A549 (cell line): ENCODE measurements at regions not wholly inside any gene's neighbourhood (a gene's known extent, or its start where the extent isn't known, plus 50 kb on each side); places are given as distances from the start of the nearest gene placed in this dataset.

Experiments used
- ATAC-seq, 2 experiments: fragments of 200-7000 bp in 1 of 2; fragments of >200 bp in 1 of 2; cut with Nextera tagmentation in 1 of 2; cut with Tn5 transposase in 1 of 2; 3 replicates each; pipeline versions ENCODE4 v1.8.0 to v1.9.1; 2018 to 2020; ENCODE audit warnings: mild to moderate bottlenecking in 1 of 2, moderate library complexity in 1 of 2
- CTCF ChIA-PET: fragments of 300-600 bp; sonication (Branson Sonifier 250); formaldehyde crosslinking; extraction: SDS; loops from one replicate; lab custom pipeline; 2021; ENCODE audit warnings: antibody characterized with exemption, inconsistent platforms; lab: Yijun Ruan, JAX
- POLR2A ChIA-PET: fragments of 350-600 bp; formaldehyde crosslinking; extraction: SDS; loops from one replicate; lab custom pipeline; 2021; ENCODE audit warnings: antibody characterized with exemption, inconsistent platforms; lab: Yijun Ruan, JAX
- DNase-seq, 2 experiments: peaks; one replicate each; pipeline versions ENCODE4 v3.0.0 to v3.0.0-alpha.2; 2011 to 2016; ENCODE audit warnings: low read depth in 1 of 2, low spot score in 1 of 2
- FAIRE-seq: peaks from 2 replicates; lab custom pipeline; 2011; peaks lifted over from hg19 to GRCh38; lab: Jason Lieb, UNC
- H3K27ac ChIP-seq, 2 experiments: fragments of >200 bp; sonication (Bioruptor Twin); formaldehyde crosslinking; 3 replicates each; pipeline ENCODE4 v1.5.1; 2016 to 2017
- H3K4me1 ChIP-seq: fragments of >200 bp; sonication (Bioruptor Twin); formaldehyde crosslinking; 3 replicates; pipeline ENCODE4 v1.6.1; 2016
- H3K4me2 ChIP-seq: fragments of >200 bp; sonication (Bioruptor Twin); formaldehyde crosslinking; 3 replicates; pipeline ENCODE4 v1.6.1; 2016
- H3K4me3 ChIP-seq: fragments of >200 bp; sonication (Bioruptor Twin); formaldehyde crosslinking; 3 replicates; pipeline ENCODE4 v1.5.1; 2016
- H3K9me3 ChIP-seq: fragments of >200 bp; sonication (Bioruptor Twin); formaldehyde crosslinking; 3 replicates; pipeline ENCODE4 v1.6.1; 2016
- BHLHE40 ChIP-seq: IDR thresholded peaks from 2 replicates; pipeline ENCODE4 v1.6.1; 2012; ENCODE audit warnings: low read depth, low read length, inconsistent platforms
- CBX8 ChIP-seq: fragments of 200-600 bp; sonication (generic); IDR thresholded peaks from 2 replicates; pipeline ENCODE4 v1.6.1; 2016
- EHF ChIP-seq: fragments of 250-450 bp; sonication (Bioruptor Pico); IDR thresholded peaks from 2 replicates; pipeline ENCODE4 v1.5.0; 2020; ENCODE audit warnings: mild to moderate bottlenecking
- ESRRA ChIP-seq: fragments of 150-350 bp; IDR thresholded peaks from 2 replicates; pipeline ENCODE4 v1.6.1; 2014; ENCODE audit warnings: mild to moderate bottlenecking, low read length, borderline replicate concordance
- FOSL2 ChIP-seq, 2 experiments: fragments of 450-650 bp in 1 of 2; fragments of >200 bp in 1 of 2; sonication (Bioruptor Twin) in 1 of 2; formaldehyde crosslinking; IDR thresholded peaks; 2 replicates each; pipeline versions ENCODE4 v1.5.0 to v1.6.1; 2016 to 2020; ENCODE audit warnings: mild to moderate bottlenecking in 1 of 2, moderate library complexity in 1 of 2
- FOXS1 ChIP-seq: fragments of 250-450 bp; sonication (Bioruptor Pico); IDR thresholded peaks from 2 replicates; pipeline ENCODE4 v1.5.0; 2020; ENCODE audit warnings: mild to moderate bottlenecking, moderate library complexity
- HOXA7 ChIP-seq: fragments of 250-450 bp; sonication (Bioruptor Pico); IDR thresholded peaks from 2 replicates; pipeline ENCODE4 v1.5.0; 2020; ENCODE audit warnings: mild to moderate bottlenecking, moderate library complexity
- JUN ChIP-seq, 2 experiments: fragments of >200 bp; sonication (Bioruptor Twin); formaldehyde crosslinking; IDR thresholded peaks; 2 replicates in 1 of 2; 3 replicates in 1 of 2; pipeline ENCODE4 v1.6.1; 2016 to 2017
- JUNB ChIP-seq: fragments of >200 bp; sonication (Bioruptor Twin); formaldehyde crosslinking; IDR thresholded peaks from 2 replicates; pipeline ENCODE4 v1.6.1; 2016
- MAFK ChIP-seq: fragments of 450-650 bp; IDR thresholded peaks from 2 replicates; pipeline ENCODE4 v1.6.1; 2014; ENCODE audit not compliant: partially characterized antibody
- MYC ChIP-seq: IDR thresholded peaks from 2 replicates; pipeline ENCODE4 v1.6.1; 2012; ENCODE audit warnings: mild to moderate bottlenecking, inconsistent platforms, low read length, improper control_type of control experiment, borderline replicate concordance
- NFE2L2 ChIP-seq: fragments of 150-350 bp; conservative IDR thresholded peaks from 2 replicates; pipeline ENCODE4 v1.6.1; 2014; ENCODE audit warnings: low read length
- POLR2A ChIP-seq: IDR thresholded peaks from 2 replicates; pipeline ENCODE4 v1.6.1; 2012; ENCODE audit warnings: mild to moderate bottlenecking, low read length
- POLR2AphosphoS2 ChIP-seq: conservative IDR thresholded peaks from 2 replicates; pipeline ENCODE4 v1.6.1; 2012; ENCODE audit warnings: low read length, improper control_type of control experiment, inconsistent platforms
- RAD21 ChIP-seq, 2 experiments: fragments of >200 bp in 1 of 2; sonication (Bioruptor Twin) in 1 of 2; formaldehyde crosslinking in 1 of 2; IDR thresholded peaks in 1 of 2; conservative IDR thresholded peaks in 1 of 2; 2 replicates in 1 of 2; 3 replicates in 1 of 2; pipeline ENCODE4 v1.6.1; 2012 to 2018; ENCODE audit warnings: inconsistent platforms in 1 of 2
- RARB ChIP-seq: fragments of 250-450 bp; sonication (Bioruptor Pico); IDR thresholded peaks from 2 replicates; pipeline ENCODE4 v1.8.0; 2021; ENCODE audit warnings: mild to moderate bottlenecking, moderate library complexity
- RCOR1 ChIP-seq: fragments of 150-350 bp; IDR thresholded peaks from 2 replicates; pipeline ENCODE4 v1.6.1; 2014; ENCODE audit warnings: antibody characterized with exemption, low read length, low read depth
- RFX5 ChIP-seq: fragments of 450-650 bp; IDR thresholded peaks from 2 replicates; pipeline ENCODE4 v1.7.1; 2014; ENCODE audit warnings: antibody characterized with exemption, mild to moderate bottlenecking, moderate library complexity
- RNF2 ChIP-seq: fragments of 200-600 bp; sonication (generic); IDR thresholded peaks from 2 replicates; pipeline ENCODE4 v1.6.1; 2016; ENCODE audit warnings: low read depth, mild to moderate bottlenecking, antibody characterized with exemption, moderate library complexity, borderline replicate concordance
- SMC3 ChIP-seq: fragments of >200 bp; sonication (Bioruptor Twin); formaldehyde crosslinking; IDR thresholded peaks from 3 replicates; pipeline ENCODE4 v1.6.1; 2018; ENCODE audit warnings: inconsistent platforms
- SREBF2 ChIP-seq: fragments of 450-650 bp; IDR thresholded peaks from 2 replicates; pipeline ENCODE4 v1.6.1; 2014; ENCODE audit warnings: mild to moderate bottlenecking, moderate library complexity
- TFCP2L1 ChIP-seq: fragments of 250-450 bp; sonication (Bioruptor Pico); IDR thresholded peaks from 2 replicates; pipeline ENCODE4 v1.5.0; 2021; ENCODE audit warnings: mild to moderate bottlenecking
- ZC3H11A ChIP-seq: fragments of 450-650 bp; IDR thresholded peaks from 2 replicates; pipeline ENCODE4 v1.6.1; 2014; ENCODE audit warnings: antibody characterized with exemption, mild to moderate bottlenecking
- ZFP36 ChIP-seq: fragments of 450-650 bp; IDR thresholded peaks from 2 replicates; pipeline ENCODE4 v1.6.1; 2014; ENCODE audit warnings: borderline replicate concordance; ENCODE audit not compliant: partially characterized antibody
- ZNF302 ChIP-seq: fragments of 250-450 bp; sonication (Bioruptor Pico); IDR thresholded peaks from 2 replicates; pipeline ENCODE4 v1.9.0; 2021; ENCODE audit warnings: inconsistent platforms, mild to moderate bottlenecking, moderate library complexity
- ZSCAN20 ChIP-seq: fragments of 250-450 bp; sonication (Bioruptor Pico); IDR thresholded peaks from 2 replicates; pipeline ENCODE4 v1.8.0; 2022; ENCODE audit warnings: mild to moderate bottlenecking, moderate library complexity
- WGBS: methylation state at CpG from one replicate; pipeline ENCODE4 v1.1.6; 2017; ENCODE audit errors: missing lambda C conversion rate; 5-methylcytosine and 5-hydroxymethylcytosine counted together
- TF ChIP-seq, protein P1 (sequence below): fragments of 200-600 bp; sonication (generic); IDR thresholded peaks from 2 replicates; pipeline ENCODE4 v1.6.1; 2016; ENCODE audit warnings: antibody characterized with exemption, mild to moderate bottlenecking, moderate library complexity
- TF ChIP-seq, protein P2 (sequence below): fragments of >200 bp; sonication (Bioruptor Twin); formaldehyde crosslinking; IDR thresholded peaks from 2 replicates; pipeline ENCODE4 v1.6.1; 2016
- TF ChIP-seq, protein P3 (sequence below): fragments of 450-650 bp; IDR thresholded peaks from 2 replicates; pipeline ENCODE4 v1.6.1; 2014; ENCODE audit warnings: antibody characterized with exemption
- TF ChIP-seq, protein P4 (sequence below): fragments of 150-350 bp; IDR thresholded peaks from 2 replicates; pipeline ENCODE4 v1.6.1; 2014; ENCODE audit warnings: low read depth, mild to moderate bottlenecking, low read length
- TF ChIP-seq, protein P5 (sequence below): IDR thresholded peaks from 2 replicates; pipeline ENCODE4 v1.6.1; 2012; ENCODE audit warnings: low read depth, borderline replicate concordance

DNA sequence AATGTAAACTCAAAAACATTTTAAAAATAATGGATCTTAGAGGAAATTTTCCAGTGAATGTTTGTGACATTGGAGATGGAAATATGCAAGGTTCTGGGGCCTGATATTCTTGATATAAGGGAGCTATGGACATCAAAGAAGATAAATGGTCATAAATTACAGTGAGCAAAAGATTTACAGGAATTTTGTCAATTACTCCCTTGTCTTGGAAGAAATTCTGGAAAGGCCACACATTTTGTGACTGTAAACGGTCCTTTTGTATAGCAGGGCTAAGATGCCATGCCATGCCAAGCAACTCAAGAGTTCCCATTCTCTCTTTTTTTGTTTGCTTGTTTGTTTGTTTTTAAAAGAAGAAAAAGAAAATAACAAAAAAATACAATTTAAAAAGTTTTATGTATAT, 1186.2 kb upstream of the CITED2 start:
- no peaks in the 10 kb centered on the region for H3K9me3 ChIP-seq
- ChIA-PET POLR2A (no interaction called here), CTCF (no interaction called here)
- WGBS, result 48% methylated on average over 1 of the region's 1 CpG
- FAIRE-seq (no peak), ATAC-seq (no peak)
- H3K4me3 ChIP-seq, result no peak overlapping the region
- H3K4me1 ChIP-seq, result no peaks in the 10 kb centered on the region
- no peak overlapping the region for H3K27ac ChIP-seq
- no peak overlapping the region for H3K4me2 ChIP-seq
- TF ChIP-seq ZFP36, result no peak
- no peak for TF ChIP-seq RCOR1
- no peak for TF ChIP-seq RFX5
- TF ChIP-seq TFCP2L1, result no peak
- TF ChIP-seq, protein P1, sequence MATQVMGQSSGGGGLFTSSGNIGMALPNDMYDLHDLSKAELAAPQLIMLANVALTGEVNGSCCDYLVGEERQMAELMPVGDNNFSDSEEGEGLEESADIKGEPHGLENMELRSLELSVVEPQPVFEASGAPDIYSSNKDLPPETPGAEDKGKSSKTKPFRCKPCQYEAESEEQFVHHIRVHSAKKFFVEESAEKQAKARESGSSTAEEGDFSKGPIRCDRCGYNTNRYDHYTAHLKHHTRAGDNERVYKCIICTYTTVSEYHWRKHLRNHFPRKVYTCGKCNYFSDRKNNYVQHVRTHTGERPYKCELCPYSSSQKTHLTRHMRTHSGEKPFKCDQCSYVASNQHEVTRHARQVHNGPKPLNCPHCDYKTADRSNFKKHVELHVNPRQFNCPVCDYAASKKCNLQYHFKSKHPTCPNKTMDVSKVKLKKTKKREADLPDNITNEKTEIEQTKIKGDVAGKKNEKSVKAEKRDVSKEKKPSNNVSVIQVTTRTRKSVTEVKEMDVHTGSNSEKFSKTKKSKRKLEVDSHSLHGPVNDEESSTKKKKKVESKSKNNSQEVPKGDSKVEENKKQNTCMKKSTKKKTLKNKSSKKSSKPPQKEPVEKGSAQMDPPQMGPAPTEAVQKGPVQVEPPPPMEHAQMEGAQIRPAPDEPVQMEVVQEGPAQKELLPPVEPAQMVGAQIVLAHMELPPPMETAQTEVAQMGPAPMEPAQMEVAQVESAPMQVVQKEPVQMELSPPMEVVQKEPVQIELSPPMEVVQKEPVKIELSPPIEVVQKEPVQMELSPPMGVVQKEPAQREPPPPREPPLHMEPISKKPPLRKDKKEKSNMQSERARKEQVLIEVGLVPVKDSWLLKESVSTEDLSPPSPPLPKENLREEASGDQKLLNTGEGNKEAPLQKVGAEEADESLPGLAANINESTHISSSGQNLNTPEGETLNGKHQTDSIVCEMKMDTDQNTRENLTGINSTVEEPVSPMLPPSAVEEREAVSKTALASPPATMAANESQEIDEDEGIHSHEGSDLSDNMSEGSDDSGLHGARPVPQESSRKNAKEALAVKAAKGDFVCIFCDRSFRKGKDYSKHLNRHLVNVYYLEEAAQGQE, result no peak
- no peak for TF ChIP-seq RARB (CRISPR knock-in tag)
- TF ChIP-seq CBX8, result no peak
- TF ChIP-seq HOXA7 (CRISPR knock-in tag), result no peak
- TF ChIP-seq FOXS1 (CRISPR knock-in tag), result no peak
- TF ChIP-seq RAD21 (conservative IDR thresholded peaks at IDR 0.05 in 1 of 2, IDR thresholded peaks at IDR 0.05 in 1 of 2), result no peak
- TF ChIP-seq, protein P2, sequence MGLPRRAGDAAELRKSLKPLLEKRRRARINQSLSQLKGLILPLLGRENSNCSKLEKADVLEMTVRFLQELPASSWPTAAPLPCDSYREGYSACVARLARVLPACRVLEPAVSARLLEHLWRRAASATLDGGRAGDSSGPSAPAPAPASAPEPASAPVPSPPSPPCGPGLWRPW, result no peak
- no peak for TF ChIP-seq ZSCAN20 (CRISPR knock-in tag)
- TF ChIP-seq JUNB, result no peak
- no peak for TF ChIP-seq RNF2
- no peak for TF ChIP-seq BHLHE40
- no peak for TF ChIP-seq POLR2A
- no peak for TF ChIP-seq FOSL2 (IDR thresholded peaks at IDR 0.05)
- no peak for TF ChIP-seq FOSL2 (CRISPR knock-in tag; IDR thresholded peaks at IDR 0.05)
- TF ChIP-seq, all 56 proteins: peak for 0
- DNase-seq, result no peak

DNA sequence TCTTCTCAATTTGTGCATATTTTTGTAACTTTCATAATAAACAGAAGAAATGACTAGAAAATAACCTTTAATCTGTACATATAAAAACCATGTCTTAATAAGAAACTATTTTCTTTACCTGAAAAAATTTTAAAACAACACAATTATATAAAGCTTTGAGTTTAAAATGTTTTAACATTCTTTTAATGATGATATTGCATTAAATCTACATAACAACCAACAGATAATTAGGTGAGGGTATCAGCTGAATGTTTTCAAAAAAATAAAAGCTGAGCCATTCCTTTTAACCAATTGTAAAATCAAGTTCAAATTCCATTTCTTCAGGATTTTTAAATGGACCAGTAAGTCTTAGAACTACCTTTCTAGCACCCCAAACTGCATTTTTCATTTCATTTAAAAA, 1185.0 kb upstream of the CITED2 start:
- ATAC-seq, result no peak
- Histone ChIP-seq H3K4me3 (no peak overlapping the region), H3K27ac (no peak overlapping the region), H3K9me3 (no peaks in the 10 kb centered on the region), H3K4me1 (no peaks in the 10 kb centered on the region), H3K4me2 (no peak overlapping the region)
- ChIA-PET POLR2A (no interaction called here), CTCF (no interaction called here)
- TF ChIP-seq RNF2, result no peak
- no peak for TF ChIP-seq ZC3H11A
- TF ChIP-seq MAFK, result peak; percentile 11
- no peak for TF ChIP-seq HOXA7 (CRISPR knock-in tag)
- no peak for TF ChIP-seq RCOR1
- FAIRE-seq, result no peak
- no peak for DNase-seq

DNA sequence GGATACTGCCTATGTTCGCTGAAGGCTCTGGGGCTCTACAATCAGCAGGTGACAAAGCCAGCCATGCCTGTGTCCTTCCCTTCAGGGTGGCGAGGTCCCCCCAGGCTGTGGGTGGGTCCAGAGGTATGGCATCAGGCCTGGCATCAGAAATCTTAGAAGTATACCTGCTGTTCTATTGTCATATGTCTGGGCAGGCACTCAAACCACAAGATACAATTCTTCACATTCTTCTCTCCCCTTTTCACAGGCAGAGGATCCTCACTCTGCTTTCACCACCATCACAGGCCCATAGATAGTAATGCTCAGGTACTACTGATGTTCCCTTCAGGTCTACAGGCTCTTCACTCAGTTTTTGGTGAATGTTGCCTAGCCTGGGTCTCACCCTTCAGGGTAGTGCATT, 1180.0 kb upstream of the CITED2 start:
- Histone ChIP-seq H3K4me1 (no peaks in the 10 kb centered on the region), H3K4me3 (no peak overlapping the region), H3K27ac (no peak overlapping the region), H3K9me3 (no peaks in the 10 kb centered on the region), H3K4me2 (no peak overlapping the region)
- DNase-seq (no peak), ATAC-seq (no peak), FAIRE-seq (no peak)
- no CpG with 5 or more reads among the region's 2 CpGs for WGBS
- ChIA-PET CTCF (no interaction called here), POLR2A (no interaction called here)
- TF ChIP-seq, protein P3, sequence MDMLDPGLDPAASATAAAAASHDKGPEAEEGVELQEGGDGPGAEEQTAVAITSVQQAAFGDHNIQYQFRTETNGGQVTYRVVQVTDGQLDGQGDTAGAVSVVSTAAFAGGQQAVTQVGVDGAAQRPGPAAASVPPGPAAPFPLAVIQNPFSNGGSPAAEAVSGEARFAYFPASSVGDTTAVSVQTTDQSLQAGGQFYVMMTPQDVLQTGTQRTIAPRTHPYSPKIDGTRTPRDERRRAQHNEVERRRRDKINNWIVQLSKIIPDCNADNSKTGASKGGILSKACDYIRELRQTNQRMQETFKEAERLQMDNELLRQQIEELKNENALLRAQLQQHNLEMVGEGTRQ, result no peak
- TF ChIP-seq SMC3, result no peak
- TF ChIP-seq JUN (IDR thresholded peaks at IDR 0.05), result no peak
- no peak for TF ChIP-seq SREBF2
- TF ChIP-seq RCOR1, result no peak
- no peak for TF ChIP-seq POLR2AphosphoS2
- no peak for TF ChIP-seq ZNF302 (CRISPR knock-in tag)
- no peak for TF ChIP-seq JUNB
- no peak for TF ChIP-seq ESRRA
- no peak for TF ChIP-seq HOXA7 (CRISPR knock-in tag)
- TF ChIP-seq TFCP2L1, result no peak
- no peak for TF ChIP-seq MAFK
- no peak for TF ChIP-seq MYC
- TF ChIP-seq, protein P4, sequence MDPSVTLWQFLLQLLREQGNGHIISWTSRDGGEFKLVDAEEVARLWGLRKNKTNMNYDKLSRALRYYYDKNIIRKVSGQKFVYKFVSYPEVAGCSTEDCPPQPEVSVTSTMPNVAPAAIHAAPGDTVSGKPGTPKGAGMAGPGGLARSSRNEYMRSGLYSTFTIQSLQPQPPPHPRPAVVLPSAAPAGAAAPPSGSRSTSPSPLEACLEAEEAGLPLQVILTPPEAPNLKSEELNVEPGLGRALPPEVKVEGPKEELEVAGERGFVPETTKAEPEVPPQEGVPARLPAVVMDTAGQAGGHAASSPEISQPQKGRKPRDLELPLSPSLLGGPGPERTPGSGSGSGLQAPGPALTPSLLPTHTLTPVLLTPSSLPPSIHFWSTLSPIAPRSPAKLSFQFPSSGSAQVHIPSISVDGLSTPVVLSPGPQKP, result no peak
- TF ChIP-seq EHF (CRISPR knock-in tag), result no peak
- no peak for TF ChIP-seq NFE2L2
- no peak for TF ChIP-seq RARB (CRISPR knock-in tag)
- TF ChIP-seq, protein P5, sequence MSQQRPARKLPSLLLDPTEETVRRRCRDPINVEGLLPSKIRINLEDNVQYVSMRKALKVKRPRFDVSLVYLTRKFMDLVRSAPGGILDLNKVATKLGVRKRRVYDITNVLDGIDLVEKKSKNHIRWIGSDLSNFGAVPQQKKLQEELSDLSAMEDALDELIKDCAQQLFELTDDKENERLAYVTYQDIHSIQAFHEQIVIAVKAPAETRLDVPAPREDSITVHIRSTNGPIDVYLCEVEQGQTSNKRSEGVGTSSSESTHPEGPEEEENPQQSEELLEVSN, result no peak
